SK-N-SH treated with all-trans-retinoic acid at 6 μM for 48 hours (cell line): ENCODE measurements at regions not wholly inside any gene's neighbourhood (a gene's known extent, or its start where the extent isn't known, plus 50 kb on each side); places are given as distances from the start of the nearest gene placed in this dataset.

Experiments
- ATAC-seq: fragments of 200-7000 bp; cut with Tn5 transposase; 3 replicates; pipeline ENCODE4 v1.9.1; 2020; ENCODE audit warnings: mild to moderate bottlenecking, moderate library complexity
- ARNTL ChIP-seq: fragments of 450-650 bp; formaldehyde crosslinking; IDR thresholded peaks from 2 replicates; pipeline ENCODE4 v1.5.0; 2020; ENCODE audit warnings: low read depth, mild to moderate bottlenecking, moderate library complexity, borderline replicate concordance
- BACH2 ChIP-seq: fragments of 250-450 bp; sonication (Bioruptor Pico); IDR thresholded peaks from 2 replicates; pipeline ENCODE4 v1.9.0; 2021; ENCODE audit warnings: mild to moderate bottlenecking, borderline replicate concordance
- CREB5 ChIP-seq: fragments of 250-450 bp; sonication (Bioruptor Pico); IDR thresholded peaks from 2 replicates; pipeline ENCODE4 v1.5.1; 2020; ENCODE audit warnings: low read depth, mild to moderate bottlenecking, moderate library complexity
- CSDC2 ChIP-seq: fragments of 250-450 bp; sonication (Bioruptor Pico); IDR thresholded peaks from 2 replicates; pipeline ENCODE4 v1.5.0; 2020; ENCODE audit warnings: mild to moderate bottlenecking, moderate library complexity
- CSRNP3 ChIP-seq: fragments of 250-450 bp; sonication (Bioruptor Pico); IDR thresholded peaks from 2 replicates; pipeline ENCODE4 v1.5.1; 2021; ENCODE audit warnings: mild to moderate bottlenecking, moderate library complexity
- ESRRG ChIP-seq: fragments of 250-450 bp; sonication (Bioruptor Pico); IDR thresholded peaks from 2 replicates; pipeline ENCODE4 v1.6.1; 2021; ENCODE audit warnings: mild to moderate bottlenecking
- ISL1 ChIP-seq: fragments of 250-450 bp; sonication (Bioruptor Pico); IDR thresholded peaks from 2 replicates; pipeline ENCODE4 v2.1.2; 2022; ENCODE audit warnings: mild to moderate bottlenecking, moderate library complexity
- OSR1 ChIP-seq: fragments of 250-450 bp; sonication (Bioruptor Pico); IDR thresholded peaks from 2 replicates; pipeline ENCODE4 v1.8.0; 2022; ENCODE audit warnings: moderate library complexity, mild to moderate bottlenecking, inconsistent platforms
- POU6F1 ChIP-seq: fragments of 250-450 bp; sonication (Bioruptor Pico); IDR thresholded peaks from 2 replicates; pipeline ENCODE4 v1.8.0; 2021; ENCODE audit warnings: low read depth, mild to moderate bottlenecking, moderate library complexity, borderline replicate concordance
- PPARA ChIP-seq: fragments of 250-450 bp; sonication (Bioruptor Pico); IDR thresholded peaks from 2 replicates; pipeline ENCODE4 v1.5.0; 2020; ENCODE audit warnings: mild to moderate bottlenecking, borderline replicate concordance
- RARB ChIP-seq: fragments of 250-450 bp; sonication (Bioruptor Pico); IDR thresholded peaks from 2 replicates; pipeline ENCODE4 v1.8.0; 2021; ENCODE audit warnings: mild to moderate bottlenecking, moderate library complexity
- SNAI2 ChIP-seq: fragments of 250-450 bp; sonication (Bioruptor Pico); IDR thresholded peaks from 2 replicates; pipeline ENCODE4 v1.5.0; 2020; ENCODE audit warnings: mild to moderate bottlenecking, moderate library complexity
- TCF4 ChIP-seq: fragments of 250-450 bp; sonication (Bioruptor Pico); IDR thresholded peaks from 2 replicates; pipeline ENCODE4 v1.8.0; 2021; ENCODE audit warnings: mild to moderate bottlenecking, moderate library complexity, borderline replicate concordance
- TOX ChIP-seq: fragments of 250-450 bp; sonication (Bioruptor Pico); IDR thresholded peaks from 2 replicates; pipeline ENCODE4 v1.8.0; 2021; ENCODE audit warnings: mild to moderate bottlenecking, moderate library complexity, borderline replicate concordance
- TSHZ2 ChIP-seq: fragments of 250-450 bp; sonication (Bioruptor Pico); IDR thresholded peaks from 2 replicates; pipeline ENCODE4 v1.5.0; 2020; ENCODE audit warnings: mild to moderate bottlenecking, moderate library complexity
- ZC3H10 ChIP-seq: fragments of 250-450 bp; sonication (Bioruptor Pico); IDR thresholded peaks from 2 replicates; pipeline ENCODE4 v1.5.1; 2021; ENCODE audit warnings: mild to moderate bottlenecking, moderate library complexity
- ZFP3 ChIP-seq: fragments of 250-450 bp; sonication (Bioruptor Pico); IDR thresholded peaks from 2 replicates; pipeline ENCODE4 v1.5.0; 2020; ENCODE audit warnings: mild to moderate bottlenecking, moderate library complexity
- ZFP30 ChIP-seq: fragments of 450-650 bp; formaldehyde crosslinking; IDR thresholded peaks from 2 replicates; pipeline ENCODE4 v1.5.0; 2022; ENCODE audit warnings: mild to moderate bottlenecking, moderate library complexity
- ZNF565 ChIP-seq: fragments of 450-650 bp; formaldehyde crosslinking; conservative IDR thresholded peaks from 2 replicates; pipeline ENCODE4 v1.5.0; 2020; ENCODE audit warnings: low read depth, mild to moderate bottlenecking, moderate library complexity
- ZNF70 ChIP-seq: fragments of 450-650 bp; formaldehyde crosslinking; IDR thresholded peaks from 2 replicates; pipeline ENCODE4 v1.5.0; 2020; ENCODE audit warnings: mild to moderate bottlenecking, moderate library complexity
- ZNF8 ChIP-seq: fragments of 450-650 bp; formaldehyde crosslinking; IDR thresholded peaks from 2 replicates; pipeline ENCODE4 v1.5.0; 2020; ENCODE audit warnings: mild to moderate bottlenecking, moderate library complexity

- ATAC-seq = no peak
- TF ChIP-seq PPARA (CRISPR knock-in tag) (no peak), ZNF70 (CRISPR knock-in tag) (no peak), ARNTL (CRISPR knock-in tag) (no peak), ZC3H10 (no peak), TOX (CRISPR knock-in tag) (no peak), ZNF8 (CRISPR knock-in tag) (no peak), RARB (no peak), BACH2 (CRISPR knock-in tag) (no peak), ZFP30 (no peak), OSR1 (no peak), ZFP3 (CRISPR knock-in tag) (no peak), CREB5 (CRISPR knock-in tag) (no peak), TSHZ2 (CRISPR knock-in tag) (no peak), ESRRG (CRISPR knock-in tag) (no peak), SNAI2 (CRISPR knock-in tag) (no peak), TCF4 (CRISPR knock-in tag) (no peak), CSDC2 (CRISPR knock-in tag) (no peak), ISL1 (CRISPR knock-in tag) (no peak)
- TF ChIP-seq, all 23 proteins: peak for 0
These were observed 861.3 kb upstream of the SEL1L start for GRCh38 chr14:82394916-82395315.

- ATAC-seq = no peak
- no peak for TF ChIP-seq ZNF565
- no peak for TF ChIP-seq ESRRG (CRISPR knock-in tag)
- TF ChIP-seq RARB = no peak
- TF ChIP-seq PPARA (CRISPR knock-in tag) = no peak
- TF ChIP-seq TCF4 (CRISPR knock-in tag) = no peak
- no peak for TF ChIP-seq ZNF70 (CRISPR knock-in tag)
- no peak for TF ChIP-seq TOX (CRISPR knock-in tag)
- no peak for TF ChIP-seq ISL1 (CRISPR knock-in tag)
These were observed 864.6 kb upstream of the SEL1L start for GRCh38 chr14:82398256-82398655.

GRCh38 chr14:82403987-82404386 is 870.3 kb upstream of the SEL1L start:
- TF ChIP-seq ZFP3 (CRISPR knock-in tag) (no peak), ZC3H10 (no peak)
- no peak for ATAC-seq

- ATAC-seq = no peak
- TF ChIP-seq ZNF565 = no peak
- no peak for TF ChIP-seq TCF4 (CRISPR knock-in tag)
- TF ChIP-seq POU6F1 (CRISPR knock-in tag) = no peak
- no peak for TF ChIP-seq ARNTL (CRISPR knock-in tag)
- TF ChIP-seq TOX (CRISPR knock-in tag) = no peak
- no peak for TF ChIP-seq TSHZ2 (CRISPR knock-in tag)
- TF ChIP-seq ZNF8 (CRISPR knock-in tag) = no peak
- TF ChIP-seq CREB5 (CRISPR knock-in tag) = no peak
- TF ChIP-seq CSRNP3 (CRISPR knock-in tag) = no peak
- no peak for TF ChIP-seq ZFP3 (CRISPR knock-in tag)
- TF ChIP-seq, all 23 proteins: peak for 0
These were observed 876.4 kb upstream of the SEL1L start for GRCh38 chr14:82410064-82410463.
